ENCODE measurements at regions not wholly inside any gene's neighbourhood (a gene's known extent, or its start where the extent isn't known, plus 50 kb on each side); places are given as distances from the start of the nearest gene placed in this dataset.

GRCh38 chr1:217137210-217137881, 414.1 kb upstream of the ESRRG start:
- TF ChIP-seq EP300 (IDR thresholded peaks at IDR 0.05) (no peak), POLR2A (IDR thresholded peaks at IDR 0.05) (no peak), POLR2AphosphoS5 (IDR thresholded peaks at IDR 0.05) (no peak)
- TF ChIP-seq, protein P1, sequence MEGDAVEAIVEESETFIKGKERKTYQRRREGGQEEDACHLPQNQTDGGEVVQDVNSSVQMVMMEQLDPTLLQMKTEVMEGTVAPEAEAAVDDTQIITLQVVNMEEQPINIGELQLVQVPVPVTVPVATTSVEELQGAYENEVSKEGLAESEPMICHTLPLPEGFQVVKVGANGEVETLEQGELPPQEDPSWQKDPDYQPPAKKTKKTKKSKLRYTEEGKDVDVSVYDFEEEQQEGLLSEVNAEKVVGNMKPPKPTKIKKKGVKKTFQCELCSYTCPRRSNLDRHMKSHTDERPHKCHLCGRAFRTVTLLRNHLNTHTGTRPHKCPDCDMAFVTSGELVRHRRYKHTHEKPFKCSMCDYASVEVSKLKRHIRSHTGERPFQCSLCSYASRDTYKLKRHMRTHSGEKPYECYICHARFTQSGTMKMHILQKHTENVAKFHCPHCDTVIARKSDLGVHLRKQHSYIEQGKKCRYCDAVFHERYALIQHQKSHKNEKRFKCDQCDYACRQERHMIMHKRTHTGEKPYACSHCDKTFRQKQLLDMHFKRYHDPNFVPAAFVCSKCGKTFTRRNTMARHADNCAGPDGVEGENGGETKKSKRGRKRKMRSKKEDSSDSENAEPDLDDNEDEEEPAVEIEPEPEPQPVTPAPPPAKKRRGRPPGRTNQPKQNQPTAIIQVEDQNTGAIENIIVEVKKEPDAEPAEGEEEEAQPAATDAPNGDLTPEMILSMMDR (IDR thresholded peaks at IDR 0.05): no peak
- Histone ChIP-seq H3K4me3 (peak overlapping the region in 1 of 4 donors; percentile 1), H3K4me1 (peaks cover 0 to 38% (median 20%) of the 10 kb centered on the region in 4 donors), H3K9me3 (no peaks in the 10 kb centered on the region), H3K27me3 (peaks cover 15 to 82% (median 54%) of the 10 kb centered on the region in 3 donors), H3K36me3 (no peaks in the 10 kb centered on the region), H3K27ac (no peak overlapping the region)
- intact Hi-C loops (cut with DNase I): no loop called here
- 7 to 9% methylated on average over 53 of the region's 53 CpGs for WGBS, 2 donors
- no peak for DNase-seq

DNA sequence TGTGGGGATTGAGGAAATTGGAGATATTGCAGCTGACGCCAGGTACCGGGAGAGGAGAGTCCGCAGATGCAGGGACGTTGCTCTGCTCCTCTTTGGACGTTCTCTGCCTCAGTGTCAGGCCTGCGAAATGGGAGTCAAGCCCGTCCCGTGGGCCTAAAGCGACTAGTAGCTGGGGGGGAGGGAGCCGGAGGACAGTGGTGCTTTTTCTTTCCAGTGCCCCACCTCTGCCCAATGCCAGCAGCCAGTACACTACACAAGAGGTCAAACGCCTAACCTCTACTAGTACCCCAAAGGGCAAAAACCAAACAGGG, 413.6 kb upstream of the ESRRG start:
- H3K27ac ChIP-seq: no peak overlapping the region
- TF ChIP-seq EP300 (IDR thresholded peaks at IDR 0.05) (no peak), POLR2AphosphoS5 (IDR thresholded peaks at IDR 0.05) (no peak), POLR2A (IDR thresholded peaks at IDR 0.05) (no peak)
- TF ChIP-seq, protein P1 (IDR thresholded peaks at IDR 0.05): no peak
- peaks cover 0 to 38% (median 20%) of the 10 kb centered on the region in 4 donors for H3K4me1 ChIP-seq
- intact Hi-C loops (cut with DNase I): no loop called here
- H3K36me3 ChIP-seq: no peaks in the 10 kb centered on the region
- no peak overlapping the region for H3K4me3 ChIP-seq
- H3K27me3 ChIP-seq: peaks cover 15 to 82% (median 54%) of the 10 kb centered on the region in 3 donors
- 6 to 12% methylated on average over 11 of the region's 11 CpGs for WGBS, 2 donors
- no peak for DNase-seq
- H3K9me3 ChIP-seq: no peaks in the 10 kb centered on the region

- DNase-seq: no peak
- no peak overlapping the region for H3K27ac ChIP-seq
- peaks cover 15 to 82% (median 54%) of the 10 kb centered on the region in 3 donors for H3K27me3 ChIP-seq
- intact Hi-C loops (cut with DNase I): no loop called here
- WGBS, 2 donors: 8 to 9% methylated on average over 36 of the region's 36 CpGs
- no peaks in the 10 kb centered on the region for H3K36me3 ChIP-seq
- peak overlapping the region in 3 of 4 donors; percentile 33 to 54 (median 44) for H3K4me3 ChIP-seq
- TF ChIP-seq, protein P1 (IDR thresholded peaks at IDR 0.05): no peak
- no peak for TF ChIP-seq POLR2AphosphoS5 (IDR thresholded peaks at IDR 0.05)
- no peak for TF ChIP-seq EP300 (IDR thresholded peaks at IDR 0.05)
- TF ChIP-seq POLR2A (IDR thresholded peaks at IDR 0.05): no peak
- peaks cover 0 to 38% (median 20%) of the 10 kb centered on the region in 4 donors for H3K4me1 ChIP-seq
- no peaks in the 10 kb centered on the region for H3K9me3 ChIP-seq
Observed at GRCh38 chr1:217135987-217136894, 413.0 kb upstream of the ESRRG start.

- peaks cover 0 to 38% (median 20%) of the 10 kb centered on the region in 4 donors for H3K4me1 ChIP-seq
- peak overlapping the region; percentile 23 to 54 (median 38) for H3K4me3 ChIP-seq
- no peaks in the 10 kb centered on the region for H3K36me3 ChIP-seq
- no peaks in the 10 kb centered on the region for H3K9me3 ChIP-seq
- intact Hi-C loops (cut with DNase I): no loop called here
- TF ChIP-seq POLR2AphosphoS5 (IDR thresholded peaks at IDR 0.05): no peak
- TF ChIP-seq EP300 (IDR thresholded peaks at IDR 0.05): no peak
- TF ChIP-seq, protein P1 (IDR thresholded peaks at IDR 0.05): no peak
- no peak for TF ChIP-seq POLR2A (IDR thresholded peaks at IDR 0.05)
- no peak for DNase-seq
- peaks cover 15 to 79% (median 54%) of the 10 kb centered on the region in 3 donors for H3K27me3 ChIP-seq
- 1% methylated on average over 32 of the region's 32 CpGs for WGBS, 2 donors
- peak overlapping the region in 1 of 4 donors; percentile 58 for H3K27ac ChIP-seq
Observed at GRCh38 chr1:217135569-217135915, 412.3 kb upstream of the ESRRG start.
